GM18505 (cell line): ENCODE measurements at regions not wholly inside any gene's neighbourhood (a gene's known extent, or its start where the extent isn't known, plus 50 kb on each side); places are given as distances from the start of the nearest gene placed in this dataset.

Source experiments
- ATAC-seq: cut with Tn5 transposase; IDR thresholded peaks from one replicate; pipeline ENCODE4 v1.9.1; 2021; ENCODE audit not compliant: unreplicated experiment
- POLR2A ChIP-seq: IDR thresholded peaks from 4 replicates; pipeline ENCODE4 v1.6.1; 2011; ENCODE audit warnings: borderline replicate concordance; ENCODE audit not compliant: insufficient read depth, insufficient read length; ENCODE audit errors: extremely low read depth

DNA sequence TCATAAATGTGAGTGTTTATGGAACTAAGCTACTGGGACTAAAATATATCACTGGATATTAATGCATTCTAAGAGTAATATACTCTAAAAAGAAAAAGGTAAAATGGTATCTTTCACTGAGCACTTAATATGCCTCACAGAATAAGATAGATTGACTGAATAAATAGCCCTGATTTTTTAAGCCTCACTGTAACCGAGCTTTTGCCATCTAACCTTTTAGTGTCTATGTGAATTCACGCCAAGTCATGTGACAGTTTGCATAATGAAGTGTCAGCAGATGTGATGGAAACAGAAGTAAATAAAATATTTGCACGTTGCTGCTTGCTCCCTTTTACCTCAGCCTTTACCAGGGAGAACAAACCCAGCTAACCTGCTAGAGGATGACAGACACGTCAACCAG is 119.7 kb upstream of the NWD2 start:
- TF ChIP-seq POLR2A, result no peak
- ATAC-seq, result no peak

DNA sequence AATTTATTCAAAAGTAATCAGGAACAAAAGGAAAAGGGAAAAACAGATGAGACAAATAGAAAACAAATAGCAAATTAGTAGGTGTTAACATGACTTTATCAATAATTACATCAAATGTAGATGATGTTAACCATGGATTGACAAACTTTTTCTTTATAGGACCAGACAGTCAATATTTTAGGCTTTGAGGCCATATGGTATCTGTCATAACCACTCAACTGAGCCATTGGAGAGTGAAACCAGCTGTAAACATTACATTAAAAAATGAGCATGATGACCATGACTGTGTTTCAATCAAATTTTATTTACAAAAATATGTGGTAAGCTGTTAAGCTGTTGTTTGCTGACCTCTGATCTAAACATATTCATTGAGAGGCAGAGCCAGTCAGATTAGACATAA is 118.5 kb upstream of the NWD2 start:
- no peak for TF ChIP-seq POLR2A
- no peak for ATAC-seq

GRCh38 chr4:37130465-37130864 is 114.1 kb upstream of the NWD2 start:
- ATAC-seq, result no peak
- no peak for TF ChIP-seq POLR2A

- TF ChIP-seq POLR2A, result no peak
- no peak for ATAC-seq
Observed at GRCh38 chr4:37132351-37132974, 112.1 kb upstream of the NWD2 start.

GRCh38 chr4:37132975-37133360 is 111.6 kb upstream of the NWD2 start:
- TF ChIP-seq POLR2A, result no peak
- ATAC-seq, result no peak

GRCh38 chr4:37138019-37138653 is 106.4 kb upstream of the NWD2 start:
- peak; percentile 68 for ATAC-seq
- TF ChIP-seq POLR2A, result no peak

GRCh38 chr4:37138789-37139188 is 105.8 kb upstream of the NWD2 start:
- peak; percentile 51 for ATAC-seq
- TF ChIP-seq POLR2A, result no peak

DNA sequence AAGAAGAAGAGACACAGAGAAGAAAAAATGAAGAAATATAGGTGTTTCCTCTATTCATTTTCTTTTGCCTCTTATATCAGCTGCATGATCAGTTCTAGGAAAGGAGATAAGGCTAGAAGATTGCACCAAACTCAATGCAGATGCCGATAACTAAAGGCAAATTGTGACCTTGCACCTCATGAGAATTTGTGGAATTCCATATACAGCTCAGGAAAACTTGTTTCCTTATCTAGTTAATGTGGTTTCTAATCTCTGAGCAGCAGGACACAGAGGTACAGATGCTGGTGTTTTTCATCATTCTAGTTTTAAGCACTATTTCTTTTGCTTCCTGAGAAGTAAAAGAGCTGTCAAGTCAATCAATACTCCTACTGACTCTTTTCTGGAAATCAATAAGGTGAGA is 104.6 kb upstream of the NWD2 start:
- no peak for ATAC-seq
- no peak for TF ChIP-seq POLR2A

GRCh38 chr4:37146260-37146659 is 98.3 kb upstream of the NWD2 start:
- no peak for TF ChIP-seq POLR2A
- no peak for ATAC-seq

DNA sequence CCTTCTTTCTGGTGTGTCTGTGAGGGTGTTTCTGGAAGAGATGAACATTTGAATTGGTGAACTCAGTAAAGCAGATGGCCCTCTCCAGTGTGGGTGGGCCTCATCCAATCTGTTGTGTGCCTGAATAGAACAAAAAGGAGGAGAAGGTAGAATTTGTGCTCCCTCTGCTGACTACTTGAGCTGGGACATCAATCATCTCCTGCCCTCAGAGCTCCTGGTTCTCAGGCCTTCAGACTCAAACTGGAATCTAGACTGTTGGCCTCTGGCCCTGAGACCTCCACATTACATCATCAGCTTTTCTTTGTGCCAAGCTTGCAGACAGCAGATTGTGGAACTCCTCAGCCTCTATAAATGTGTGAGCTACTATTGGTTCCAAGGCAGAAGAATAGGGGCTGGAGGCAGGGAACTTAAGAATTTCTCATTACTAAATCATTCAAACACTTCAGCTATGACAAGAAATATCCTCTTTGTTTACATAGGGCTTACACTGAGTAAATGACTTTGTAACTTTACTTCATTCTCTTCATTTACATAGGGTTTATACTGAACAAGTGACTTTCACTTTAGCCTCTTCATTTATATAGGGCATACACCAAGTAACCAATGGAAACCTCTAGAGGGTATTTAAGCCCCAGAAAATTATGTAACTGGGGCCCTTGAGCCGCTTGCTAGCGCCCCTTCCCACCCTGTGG is 86.9 kb upstream of the NWD2 start:
- no peak for TF ChIP-seq POLR2A
- no peak for ATAC-seq

DNA sequence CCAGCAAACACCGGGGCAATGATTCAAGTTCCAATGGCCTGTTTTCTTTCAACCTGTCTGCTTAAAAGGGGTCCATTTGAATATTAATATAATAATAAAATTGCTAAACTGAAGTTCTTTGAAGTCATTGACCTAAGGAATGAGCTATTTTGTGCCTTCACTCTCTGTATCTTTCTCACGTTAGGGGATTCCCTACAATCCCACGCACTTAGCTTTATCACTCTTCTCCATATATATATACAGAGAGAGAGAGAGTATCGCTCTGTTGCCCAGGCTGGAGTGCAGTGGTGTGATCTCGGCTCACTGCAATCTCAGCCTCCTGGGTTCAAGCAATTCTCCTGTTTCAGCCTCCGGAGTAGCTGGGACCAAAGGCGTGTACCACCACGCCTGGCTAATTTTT is 83.9 kb upstream of the NWD2 start:
- ATAC-seq, result no peak
- TF ChIP-seq POLR2A, result no peak

- no peak for ATAC-seq
- TF ChIP-seq POLR2A, result no peak
Observed at GRCh38 chr4:37165844-37166243, 78.7 kb upstream of the NWD2 start.

DNA sequence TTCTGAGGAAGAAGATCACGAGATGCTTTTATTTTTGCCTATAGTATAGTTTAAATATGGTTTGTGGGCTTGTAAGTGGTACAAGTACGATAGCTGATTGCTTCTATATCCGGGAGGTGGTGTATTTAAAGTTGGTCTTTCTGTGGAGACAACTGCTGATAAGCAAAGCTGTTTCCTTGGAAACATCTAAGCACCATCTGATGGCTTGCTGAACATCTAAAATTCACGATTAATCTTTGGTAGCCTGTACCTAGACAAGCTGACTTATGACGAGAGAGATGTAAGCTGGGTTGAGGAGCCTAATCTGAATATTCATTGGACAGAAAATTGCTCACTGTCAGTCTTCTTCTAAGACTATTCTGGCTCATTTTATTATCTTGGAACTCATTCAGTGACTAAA is 74.6 kb upstream of the NWD2 start:
- no peak for TF ChIP-seq POLR2A

GRCh38 chr4:37188100-37188499 is 56.4 kb upstream of the NWD2 start:
- no peak for TF ChIP-seq POLR2A
- ATAC-seq, result no peak

More for the DNA sequence above, 74.6 kb upstream of the NWD2 start:
- ATAC-seq, result no peak
